ENCODE measurements at regions not wholly inside any gene's neighbourhood (a gene's known extent, or its start where the extent isn't known, plus 50 kb on each side); places are given as distances from the start of the nearest gene placed in this dataset.

- DNase-seq (ENCODE audit: low spot score): no peak
- Histone ChIP-seq H3K9me2 (replicated peaks; ENCODE audit: insufficient read depth) (no peaks in the 10 kb centered on the region), H4K20me1 (ENCODE audit: insufficient read depth, poor library complexity, severe bottlenecking) (no peaks in the 10 kb centered on the region), H3K36me3 (replicated peaks; ENCODE audit: insufficient read depth, low read depth) (no peaks in the 10 kb centered on the region), H3K4me3 (no peak overlapping the region), H3K27ac (no peak overlapping the region), H2AFZ (no peak overlapping the region), H3K9me3 (ENCODE audit: low read depth) (no peaks in the 10 kb centered on the region), H3K4me2 (no peak overlapping the region), H3K79me2 (no peaks in the 10 kb centered on the region), H3K27me3 (no peaks in the 10 kb centered on the region), H3K4me1 (ENCODE audit: insufficient read depth) (no peaks in the 10 kb centered on the region)
- TF ChIP-seq CTCF (IDR thresholded peaks at IDR 0.05; ENCODE audit: poor library complexity) (no peak), EZH2phosphoT487 (IDR thresholded peaks at IDR 0.05; ENCODE audit: low read depth, severe bottlenecking, unreplicated experiment) (no peak), EZH2 (IDR thresholded peaks at IDR 0.05; ENCODE audit: borderline replicate concordance) (no peak)
- 47% methylated on average over 1 of the region's 1 CpG for WGBS (ENCODE audit: low lambda C conversion rate, missing lambda C conversion rate)
Observed at GRCh38 chr5:67378256-67378655, 181.7 kb upstream of the CD180 start.

GRCh38 chr5:67377631-67378030 is 181.0 kb upstream of the CD180 start:
- no peaks in the 10 kb centered on the region for H3K36me3 ChIP-seq (replicated peaks; ENCODE audit: insufficient read depth, low read depth)
- H3K4me3 ChIP-seq: no peak overlapping the region
- no peaks in the 10 kb centered on the region for H3K4me1 ChIP-seq (ENCODE audit: insufficient read depth)
- no peak for DNase-seq (ENCODE audit: low spot score)
- no peaks in the 10 kb centered on the region for H3K9me2 ChIP-seq (replicated peaks; ENCODE audit: insufficient read depth)
- no peak overlapping the region for H3K27ac ChIP-seq
- no peaks in the 10 kb centered on the region for H3K79me2 ChIP-seq
- H2AFZ ChIP-seq: no peak overlapping the region
- H3K27me3 ChIP-seq: no peaks in the 10 kb centered on the region
- TF ChIP-seq EZH2phosphoT487 (IDR thresholded peaks at IDR 0.05; ENCODE audit: low read depth, severe bottlenecking, unreplicated experiment): no peak
- TF ChIP-seq EZH2 (IDR thresholded peaks at IDR 0.05; ENCODE audit: borderline replicate concordance): no peak
- no peak for TF ChIP-seq CTCF (IDR thresholded peaks at IDR 0.05; ENCODE audit: poor library complexity)
- H4K20me1 ChIP-seq (ENCODE audit: insufficient read depth, poor library complexity, severe bottlenecking): no peaks in the 10 kb centered on the region
- no peak overlapping the region for H3K4me2 ChIP-seq
- WGBS (ENCODE audit: low lambda C conversion rate, missing lambda C conversion rate): 81% methylated on average over 4 of the region's 4 CpGs
- H3K9me3 ChIP-seq (ENCODE audit: low read depth): no peaks in the 10 kb centered on the region

GRCh38 chr5:67375606-67376005 is 179.0 kb upstream of the CD180 start:
- H3K4me1 ChIP-seq (ENCODE audit: insufficient read depth): no peaks in the 10 kb centered on the region
- no peaks in the 10 kb centered on the region for H3K27me3 ChIP-seq
- WGBS (ENCODE audit: low lambda C conversion rate, missing lambda C conversion rate): 100% methylated on average over 2 of the region's 2 CpGs
- H4K20me1 ChIP-seq (ENCODE audit: insufficient read depth, poor library complexity, severe bottlenecking): no peaks in the 10 kb centered on the region
- no peak overlapping the region for H3K27ac ChIP-seq
- no peaks in the 10 kb centered on the region for H3K36me3 ChIP-seq (replicated peaks; ENCODE audit: insufficient read depth, low read depth)
- no peaks in the 10 kb centered on the region for H3K79me2 ChIP-seq
- H3K9me2 ChIP-seq (replicated peaks; ENCODE audit: insufficient read depth): no peaks in the 10 kb centered on the region
- no peak overlapping the region for H2AFZ ChIP-seq
- H3K4me3 ChIP-seq: no peak overlapping the region
- no peak for DNase-seq (ENCODE audit: low spot score)
- H3K4me2 ChIP-seq: no peak overlapping the region
- TF ChIP-seq CTCF (IDR thresholded peaks at IDR 0.05; ENCODE audit: poor library complexity): no peak
- TF ChIP-seq EZH2 (IDR thresholded peaks at IDR 0.05; ENCODE audit: borderline replicate concordance): no peak
- no peak for TF ChIP-seq EZH2phosphoT487 (IDR thresholded peaks at IDR 0.05; ENCODE audit: low read depth, severe bottlenecking, unreplicated experiment)
- H3K9me3 ChIP-seq (ENCODE audit: low read depth): no peaks in the 10 kb centered on the region

GRCh38 chr5:67374378-67374777 is 177.8 kb upstream of the CD180 start:
- 87% methylated on average over 2 of the region's 2 CpGs for WGBS (ENCODE audit: low lambda C conversion rate, missing lambda C conversion rate)
- H3K27ac ChIP-seq: no peak overlapping the region

More at GRCh38 chr5:67374378-67374777, 177.8 kb upstream of the CD180 start:
- H3K9me2 ChIP-seq (replicated peaks; ENCODE audit: insufficient read depth): no peaks in the 10 kb centered on the region
- H4K20me1 ChIP-seq (ENCODE audit: insufficient read depth, poor library complexity, severe bottlenecking): no peaks in the 10 kb centered on the region
- no peak overlapping the region for H3K4me2 ChIP-seq
- no peaks in the 10 kb centered on the region for H3K9me3 ChIP-seq (ENCODE audit: low read depth)
- TF ChIP-seq EZH2 (IDR thresholded peaks at IDR 0.05; ENCODE audit: borderline replicate concordance): no peak
- no peak for TF ChIP-seq EZH2phosphoT487 (IDR thresholded peaks at IDR 0.05; ENCODE audit: low read depth, severe bottlenecking, unreplicated experiment)
- TF ChIP-seq CTCF (IDR thresholded peaks at IDR 0.05; ENCODE audit: poor library complexity): no peak
- H2AFZ ChIP-seq: no peak overlapping the region
- no peak for DNase-seq (ENCODE audit: low spot score)
- no peaks in the 10 kb centered on the region for H3K36me3 ChIP-seq (replicated peaks; ENCODE audit: insufficient read depth, low read depth)
- H3K27me3 ChIP-seq: no peaks in the 10 kb centered on the region
- no peak overlapping the region for H3K4me3 ChIP-seq
- H3K4me1 ChIP-seq (ENCODE audit: insufficient read depth): no peaks in the 10 kb centered on the region
- H3K79me2 ChIP-seq: no peaks in the 10 kb centered on the region

Measured in hepatocyte (in vitro differentiated cells).